ENCODE measurements at regions not wholly inside any gene's neighbourhood (a gene's known extent, or its start where the extent isn't known, plus 50 kb on each side); places are given as distances from the start of the nearest gene placed in this dataset.

DNA sequence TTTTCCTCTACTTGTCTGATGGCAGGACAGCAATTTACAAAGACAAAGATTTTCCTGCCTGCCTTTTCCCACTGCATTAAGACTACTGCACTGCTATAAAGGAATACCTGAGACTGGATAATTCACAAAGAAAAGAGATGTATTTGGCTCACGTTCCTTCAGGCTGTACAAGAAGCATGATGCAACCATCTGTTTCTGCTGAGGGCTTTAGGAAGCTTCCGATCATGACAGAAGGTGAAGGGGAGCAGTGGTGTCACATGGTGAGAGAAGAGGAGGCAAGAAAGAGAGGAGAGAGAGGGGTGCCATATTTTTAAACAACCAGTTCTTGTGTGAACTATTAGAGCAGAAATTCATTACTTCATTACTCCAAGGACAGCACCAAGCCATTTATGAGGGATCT is 617.1 kb upstream of the HTR2C start (continued):
- TF ChIP-seq ZNF223 (tag by site-specific recombination; IDR thresholded peaks at IDR 0.05) = no peak
- TF ChIP-seq ZIC2 (tag by site-specific recombination; IDR thresholded peaks at IDR 0.05) = no peak
- TF ChIP-seq IKZF3 (tag by site-specific recombination; IDR thresholded peaks at IDR 0.05) = no peak
- no peak for TF ChIP-seq ZNF211 (tag by site-specific recombination; IDR thresholded peaks at IDR 0.05; ENCODE audit: low read depth)
- no peak for TF ChIP-seq ZNF626 (tag by site-specific recombination; IDR thresholded peaks at IDR 0.05)
- no peak for TF ChIP-seq ZBTB17 (tag by site-specific recombination; IDR thresholded peaks at IDR 0.05)
- TF ChIP-seq ZFP3 (tag by site-specific recombination; IDR thresholded peaks at IDR 0.05; ENCODE audit: low read depth) = no peak

DNA sequence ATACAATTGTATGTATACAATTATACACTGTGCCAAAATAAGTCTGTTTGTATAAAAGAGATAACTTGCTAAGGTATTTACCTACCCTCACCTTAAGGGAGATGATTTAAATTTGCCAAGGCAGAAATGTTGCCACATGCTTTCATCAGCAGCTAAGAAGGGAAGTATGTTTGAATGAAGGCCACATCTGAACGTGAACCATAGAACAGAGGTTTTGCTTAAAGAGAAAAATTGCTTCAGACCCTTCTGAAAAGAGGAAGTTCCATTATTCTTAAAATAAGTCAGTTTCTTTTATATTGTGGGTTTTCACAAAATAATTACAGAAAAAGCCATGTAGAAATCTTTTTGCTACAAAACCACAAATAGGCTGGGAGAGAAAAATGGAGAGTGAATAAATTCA is 621.5 kb upstream of the HTR2C start:
- no peaks in the 10 kb centered on the region for H3K9me3 ChIP-seq (ENCODE audit: control insufficient read depth, insufficient read depth, low read depth, low read length)
- no peak overlapping the region for H3K27ac ChIP-seq (ENCODE audit: extremely low read depth, low read depth, low read length)
- ChIA-PET POLR2A (no interaction called here), CTCF (no interaction called here)
- H3K4me3 ChIP-seq (ENCODE audit: low read depth, low read length) = no peak overlapping the region
- no peak for TF ChIP-seq ZNF837 (tag by site-specific recombination; IDR thresholded peaks at IDR 0.05)
- TF ChIP-seq KLF9 (tag by site-specific recombination; IDR thresholded peaks at IDR 0.05; ENCODE audit: low read depth) = no peak
- TF ChIP-seq ZBTB21 (tag by site-specific recombination; IDR thresholded peaks at IDR 0.05) = no peak
- TF ChIP-seq ZNF777 (tag by site-specific recombination; IDR thresholded peaks at IDR 0.05; ENCODE audit: borderline replicate concordance) = no peak
- TF ChIP-seq ZNF513 (tag by site-specific recombination; IDR thresholded peaks at IDR 0.05) = no peak
- TF ChIP-seq, protein P1, sequence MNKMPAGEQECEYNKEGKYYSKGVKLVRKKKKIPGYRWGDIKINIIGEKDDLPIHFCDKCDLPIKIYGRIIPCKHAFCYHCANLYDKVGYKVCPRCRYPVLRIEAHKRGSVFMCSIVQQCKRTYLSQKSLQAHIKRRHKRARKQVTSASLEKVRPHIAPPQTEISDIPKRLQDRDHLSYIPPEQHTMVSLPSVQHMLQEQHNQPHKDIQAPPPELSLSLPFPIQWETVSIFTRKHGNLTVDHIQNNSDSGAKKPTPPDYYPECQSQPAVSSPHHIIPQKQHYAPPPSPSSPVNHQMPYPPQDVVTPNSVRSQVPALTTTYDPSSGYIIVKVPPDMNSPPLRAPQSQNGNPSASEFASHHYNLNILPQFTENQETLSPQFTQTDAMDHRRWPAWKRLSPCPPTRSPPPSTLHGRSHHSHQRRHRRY (tag by site-specific recombination; IDR thresholded peaks at IDR 0.05) = no peak
- no peaks in the 10 kb centered on the region for H3K4me1 ChIP-seq (ENCODE audit: control insufficient read depth, insufficient read depth, low read length)
- H3K36me3 ChIP-seq (ENCODE audit: control insufficient read depth in 2 of 2, insufficient read depth in 1 of 2, low read length in 2 of 2) = no peaks in the 10 kb centered on the region

- H3K9me3 ChIP-seq (ENCODE audit: control insufficient read depth, insufficient read depth, low read depth, low read length) = no peaks in the 10 kb centered on the region
- POLR2A ChIA-PET = no interaction called here
- no peak for TF ChIP-seq KLF9 (tag by site-specific recombination; IDR thresholded peaks at IDR 0.05; ENCODE audit: low read depth)
- no peak for TF ChIP-seq ZBTB20 (tag by site-specific recombination; IDR thresholded peaks at IDR 0.05)
- TF ChIP-seq ZBTB6 (tag by site-specific recombination; IDR thresholded peaks at IDR 0.05) = no peak
- TF ChIP-seq ZBTB8A (tag by site-specific recombination; IDR thresholded peaks at IDR 0.05) = no peak
- TF ChIP-seq ZNF76 (tag by site-specific recombination; IDR thresholded peaks at IDR 0.05; ENCODE audit: borderline replicate concordance, low read depth) = no peak
- no peak for TF ChIP-seq ZNF629 (tag by site-specific recombination; IDR thresholded peaks at IDR 0.05)
- TF ChIP-seq ZNF10 (tag by site-specific recombination; IDR thresholded peaks at IDR 0.05) = no peak
- no peak for TF ChIP-seq ZNF658 (tag by site-specific recombination; IDR thresholded peaks at IDR 0.05)
- TF ChIP-seq ZNF423 (tag by site-specific recombination; IDR thresholded peaks at IDR 0.05) = no peak
- TF ChIP-seq, protein P2, sequence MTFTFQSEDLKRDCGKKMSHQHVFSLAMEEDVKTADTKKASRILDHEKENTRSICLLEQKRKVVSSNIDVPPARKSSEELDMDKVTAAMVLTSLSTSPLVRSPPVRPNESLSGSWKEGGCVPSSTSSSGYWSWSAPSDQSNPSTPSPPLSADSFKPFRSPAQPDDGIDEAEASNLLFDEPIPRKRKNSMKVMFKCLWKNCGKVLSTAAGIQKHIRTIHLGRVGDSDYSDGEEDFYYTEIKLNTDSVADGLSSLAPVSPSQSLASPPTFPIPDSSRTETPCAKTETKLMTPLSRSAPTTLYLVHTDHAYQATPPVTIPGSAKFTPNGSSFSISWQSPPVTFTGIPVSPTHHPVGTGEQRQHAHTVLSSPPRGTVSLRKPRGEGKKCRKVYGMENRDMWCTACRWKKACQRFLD (tag by site-specific recombination; IDR thresholded peaks at IDR 0.05) = no peak
- TF ChIP-seq ZNF416 (tag by site-specific recombination; IDR thresholded peaks at IDR 0.05) = no peak
- H3K36me3 ChIP-seq (ENCODE audit: control insufficient read depth in 2 of 2, insufficient read depth in 1 of 2, low read length in 2 of 2) = no peaks in the 10 kb centered on the region
- no peak overlapping the region for H3K4me3 ChIP-seq (ENCODE audit: low read depth, low read length)
- H3K27ac ChIP-seq (ENCODE audit: extremely low read depth, low read depth, low read length) = no peak overlapping the region
- CTCF ChIA-PET = no interaction called here
- H3K4me1 ChIP-seq (ENCODE audit: control insufficient read depth, insufficient read depth, low read length) = no peaks in the 10 kb centered on the region
Measured at GRCh38 chrX:113959912-113960626, 623.8 kb upstream of the HTR2C start.

Data from HEK293 (cell line).